GM19455 (cell line): ENCODE measurements at regions not wholly inside any gene's neighbourhood (a gene's known extent, or its start where the extent isn't known, plus 50 kb on each side); places are given as distances from the start of the nearest gene placed in this dataset.

Source experiments
- ATAC-seq: cut with Tn5 transposase; IDR thresholded peaks from one replicate; pipeline ENCODE4 v1.9.1; 2021; ENCODE audit not compliant: unreplicated experiment

- ATAC-seq = no peak
These were observed 54.6 kb upstream of the EOLA2 start for GRCh38 chrX:149992918-149993317.

- ATAC-seq = no peak
These were observed 55.7 kb upstream of the EOLA2 start for GRCh38 chrX:149993989-149994388.

GRCh38 chrX:149996515-149996914 lies 58.2 kb upstream of the EOLA2 start:
- no peak for ATAC-seq

GRCh38 chrX:150005027-150005426 lies 66.7 kb upstream of the EOLA2 start:
- no peak for ATAC-seq

- no peak for ATAC-seq
These were observed 69.1 kb upstream of the EOLA2 start for GRCh38 chrX:150007356-150007755.

GRCh38 chrX:150012647-150013381 lies 74.5 kb upstream of the EOLA2 start:
- no peak for ATAC-seq

- no peak for ATAC-seq
These were observed 76.2 kb upstream of the EOLA2 start for GRCh38 chrX:150014525-150014924.

- ATAC-seq = no peak
These were observed 79.6 kb upstream of the EOLA2 start for GRCh38 chrX:150017868-150018267.

GRCh38 chrX:150018931-150019361 lies 80.7 kb upstream of the EOLA2 start:
- no peak for ATAC-seq

- ATAC-seq = no peak
These were observed 90.4 kb upstream of the EOLA2 start for GRCh38 chrX:150028692-150029091.

GRCh38 chrX:150032742-150033141 lies 94.5 kb upstream of the EOLA2 start:
- no peak for ATAC-seq

GRCh38 chrX:150034788-150035187 lies 96.5 kb upstream of the EOLA2 start:
- no peak for ATAC-seq

- ATAC-seq = no peak
These were observed 97.2 kb upstream of the EOLA2 start for GRCh38 chrX:150035531-150035930.

GRCh38 chrX:150036181-150036580 lies 97.9 kb upstream of the EOLA2 start:
- ATAC-seq = no peak

GRCh38 chrX:150036641-150037040 lies 98.3 kb upstream of the EOLA2 start:
- no peak for ATAC-seq

- ATAC-seq = no peak
These were observed 98.8 kb upstream of the EOLA2 start for GRCh38 chrX:150037041-150037440.

GRCh38 chrX:150038315-150038714 lies 100.0 kb upstream of the EOLA2 start:
- no peak for ATAC-seq

GRCh38 chrX:150038986-150039599 lies 100.8 kb upstream of the EOLA2 start:
- ATAC-seq = no peak

GRCh38 chrX:150041208-150041607 lies 102.9 kb upstream of the EOLA2 start:
- ATAC-seq = no peak

GRCh38 chrX:150044556-150044955 lies 106.3 kb upstream of the EOLA2 start:
- ATAC-seq = no peak

GRCh38 chrX:150047818-150048217 lies 109.5 kb upstream of the EOLA2 start:
- ATAC-seq = no peak

- no peak for ATAC-seq
These were observed 111.4 kb upstream of the EOLA2 start for GRCh38 chrX:150049647-150050046.

- no peak for ATAC-seq
These were observed 112.1 kb upstream of the EOLA2 start for GRCh38 chrX:150050387-150050786.
